Left colon (tissue), 2 donors: ENCODE measurements at regions not wholly inside any gene's neighbourhood (a gene's known extent, or its start where the extent isn't known, plus 50 kb on each side); places are given as distances from the start of the nearest gene placed in this dataset.

Experiments
- ATAC-seq: fragments of 200-7000 bp; cut with Tn5 transposase; one replicate; pipeline ENCODE4 v1.9.1; 2020; ENCODE audit warnings: mild to moderate bottlenecking, moderate library complexity
- DNase-seq, 2 donors: peaks; one replicate each; pipeline ENCODE4 v3.0.0-alpha.2; 2020
- intact Hi-C, 2 donors: fragments of 100-400 bp; cut with DNase I in 1 of 2; cut with micrococcal nuclease in 1 of 2; formaldehyde crosslinking; loops; one replicate each; pipeline versions ENCODE4 v1.11.2 to v1.14.0; 2022; cut with DNase I, micrococcal nuclease
- donor health status: DM: no; HTN: no; CAD: no.
- donor health status: DM: yes; HTN: yes; CAD: no.

GRCh38 chr4:189302719-189303118 lies 638.0 kb upstream of the FRG1 start:
- DNase-seq = no peak
- intact Hi-C loops = no loop called here
- no peak for ATAC-seq

- ATAC-seq = no peak
- DNase-seq = no peak
- intact Hi-C loops = no loop called here
Measured at GRCh38 chr4:189304167-189304566, 636.5 kb upstream of the FRG1 start.

- ATAC-seq (no peak), DNase-seq (no peak)
- intact Hi-C loops = no loop called here
Measured at GRCh38 chr4:189304809-189305208, 635.9 kb upstream of the FRG1 start.

- DNase-seq (no peak), ATAC-seq (no peak)
- intact Hi-C loops = no loop called here
Measured at GRCh38 chr4:189305500-189305899, 635.2 kb upstream of the FRG1 start.

GRCh38 chr4:189311251-189311650 lies 629.4 kb upstream of the FRG1 start:
- ATAC-seq (no peak), DNase-seq (no peak)
- intact Hi-C loops = no loop called here

- ATAC-seq (no peak), DNase-seq (no peak)
- intact Hi-C loops = no loop called here
Measured at GRCh38 chr4:189313064-189313463, 627.6 kb upstream of the FRG1 start.

GRCh38 chr4:189313861-189314513 lies 626.7 kb upstream of the FRG1 start:
- DNase-seq (no peak), ATAC-seq (no peak)
- intact Hi-C loops = no loop called here

GRCh38 chr4:189322426-189322825 lies 618.2 kb upstream of the FRG1 start:
- ATAC-seq (no peak), DNase-seq (no peak)
- intact Hi-C loops = no loop called here

GRCh38 chr4:189341881-189342280 lies 598.8 kb upstream of the FRG1 start:
- no peak for ATAC-seq
- DNase-seq = no peak
- intact Hi-C loops = no loop called here

- ATAC-seq (no peak), DNase-seq (no peak)
- intact Hi-C loops = no loop called here
Measured at GRCh38 chr4:189355590-189355989, 585.1 kb upstream of the FRG1 start.

- DNase-seq (no peak), ATAC-seq (no peak)
- intact Hi-C loops = no loop called here
Measured at GRCh38 chr4:189362364-189362763, 578.3 kb upstream of the FRG1 start.

- DNase-seq (no peak), ATAC-seq (no peak)
- intact Hi-C loops = no loop called here
Measured at GRCh38 chr4:189364032-189364449, 576.6 kb upstream of the FRG1 start.

- intact Hi-C loops = no loop called here
- ATAC-seq (no peak), DNase-seq (no peak)
Measured at GRCh38 chr4:189365451-189365850, 575.2 kb upstream of the FRG1 start.

- DNase-seq (no peak), ATAC-seq (no peak)
- intact Hi-C loops = no loop called here
Measured at GRCh38 chr4:189367832-189368231, 572.8 kb upstream of the FRG1 start.

GRCh38 chr4:189374176-189374575 lies 566.5 kb upstream of the FRG1 start:
- DNase-seq = no peak
- intact Hi-C loops = no loop called here
- ATAC-seq = no peak

GRCh38 chr4:189376901-189377300 lies 563.8 kb upstream of the FRG1 start:
- intact Hi-C loops = no loop called here
- ATAC-seq = no peak
- no peak for DNase-seq

- intact Hi-C loops = no loop called here
- ATAC-seq (no peak), DNase-seq (no peak)
Measured at GRCh38 chr4:189377569-189377968, 563.1 kb upstream of the FRG1 start.

- ATAC-seq (no peak), DNase-seq (no peak)
- intact Hi-C loops = no loop called here
Measured at GRCh38 chr4:189385098-189385497, 555.6 kb upstream of the FRG1 start.

- intact Hi-C loops = no loop called here
- ATAC-seq (no peak), DNase-seq (no peak)
Measured at GRCh38 chr4:189385579-189385978, 555.1 kb upstream of the FRG1 start.

- ATAC-seq (no peak), DNase-seq (no peak)
- intact Hi-C loops = no loop called here
Measured at GRCh38 chr4:189396435-189396834, 544.2 kb upstream of the FRG1 start.

GRCh38 chr4:189404271-189404670 lies 536.4 kb upstream of the FRG1 start:
- ATAC-seq = no peak
- intact Hi-C loops = no loop called here
- no peak for DNase-seq

GRCh38 chr4:189409158-189409557 lies 531.5 kb upstream of the FRG1 start:
- DNase-seq (no peak), ATAC-seq (no peak)
- intact Hi-C loops = no loop called here
